NB4 (cell line): ENCODE measurements at regions not wholly inside any gene's neighbourhood (a gene's known extent, or its start where the extent isn't known, plus 50 kb on each side); places are given as distances from the start of the nearest gene placed in this dataset.
A peak's percentile ranks its signal among the peaks of the same experiment; 100 is the strongest.

Experiments
- DNase-seq: peaks from one replicate; pipeline ENCODE4 v3.0.0; 2010; ENCODE audit warnings: low read depth
- H3K4me3 ChIP-seq: one replicate; pipeline ENCODE4 v1.5.1; 2011; ENCODE audit warnings: mild to moderate bottlenecking, low read depth, low read length, moderate library complexity
- MYC ChIP-seq: IDR thresholded peaks from 2 replicates; pipeline ENCODE4 v1.6.1; 2011; ENCODE audit warnings: low read depth, low read length
- POLR2A ChIP-seq: IDR thresholded peaks from 2 replicates; pipeline ENCODE4 v1.6.1; 2011; ENCODE audit warnings: mild to moderate bottlenecking; ENCODE audit not compliant: insufficient read length; ENCODE audit errors: extremely low read depth
- TF ChIP-seq, protein P1 (sequence below): IDR thresholded peaks from one replicate; pipeline ENCODE4 v1.5.1; 2012; ENCODE audit warnings: low read depth, low read length
- TF ChIP-seq, protein P2 (sequence below): IDR thresholded peaks from 2 replicates; pipeline ENCODE4 v1.6.1; 2011; ENCODE audit warnings: low read depth, low read length

DNA sequence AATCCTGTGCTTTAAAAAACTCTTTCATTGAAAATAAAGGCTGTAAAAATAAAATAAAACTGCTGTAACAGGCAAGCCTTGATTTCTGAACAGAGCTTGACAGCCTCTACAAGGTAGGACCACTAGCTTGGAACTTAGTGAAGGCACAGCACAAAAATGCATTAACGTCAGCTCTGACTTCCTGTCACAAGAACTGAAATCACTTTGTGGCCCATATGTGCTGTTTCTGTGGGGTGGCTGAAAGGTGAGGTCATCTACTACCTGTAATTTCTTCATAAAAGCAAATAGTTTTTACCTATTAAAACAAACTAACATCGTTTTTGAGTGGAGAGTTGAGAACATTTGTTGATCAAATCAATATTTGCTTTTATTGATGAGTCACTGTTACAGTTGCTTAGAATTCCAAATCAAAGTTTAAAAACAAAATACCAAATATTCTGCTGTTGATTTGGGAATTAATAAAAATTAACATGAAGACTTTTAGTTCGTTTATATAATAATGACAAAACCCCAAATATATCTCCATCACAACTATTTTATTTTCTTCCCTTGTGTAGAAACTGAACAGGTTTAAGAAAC, 1034.1 kb downstream of the MCTP2 start:
- TF ChIP-seq, protein P1, sequence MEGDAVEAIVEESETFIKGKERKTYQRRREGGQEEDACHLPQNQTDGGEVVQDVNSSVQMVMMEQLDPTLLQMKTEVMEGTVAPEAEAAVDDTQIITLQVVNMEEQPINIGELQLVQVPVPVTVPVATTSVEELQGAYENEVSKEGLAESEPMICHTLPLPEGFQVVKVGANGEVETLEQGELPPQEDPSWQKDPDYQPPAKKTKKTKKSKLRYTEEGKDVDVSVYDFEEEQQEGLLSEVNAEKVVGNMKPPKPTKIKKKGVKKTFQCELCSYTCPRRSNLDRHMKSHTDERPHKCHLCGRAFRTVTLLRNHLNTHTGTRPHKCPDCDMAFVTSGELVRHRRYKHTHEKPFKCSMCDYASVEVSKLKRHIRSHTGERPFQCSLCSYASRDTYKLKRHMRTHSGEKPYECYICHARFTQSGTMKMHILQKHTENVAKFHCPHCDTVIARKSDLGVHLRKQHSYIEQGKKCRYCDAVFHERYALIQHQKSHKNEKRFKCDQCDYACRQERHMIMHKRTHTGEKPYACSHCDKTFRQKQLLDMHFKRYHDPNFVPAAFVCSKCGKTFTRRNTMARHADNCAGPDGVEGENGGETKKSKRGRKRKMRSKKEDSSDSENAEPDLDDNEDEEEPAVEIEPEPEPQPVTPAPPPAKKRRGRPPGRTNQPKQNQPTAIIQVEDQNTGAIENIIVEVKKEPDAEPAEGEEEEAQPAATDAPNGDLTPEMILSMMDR = no peak
- TF ChIP-seq, protein P2, sequence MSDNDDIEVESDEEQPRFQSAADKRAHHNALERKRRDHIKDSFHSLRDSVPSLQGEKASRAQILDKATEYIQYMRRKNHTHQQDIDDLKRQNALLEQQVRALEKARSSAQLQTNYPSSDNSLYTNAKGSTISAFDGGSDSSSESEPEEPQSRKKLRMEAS = no peak
- TF ChIP-seq POLR2A (no peak), MYC (no peak)

GRCh38 chr15:95266451-95267061, 1035.2 kb downstream of the MCTP2 start:
- no peak for DNase-seq
- TF ChIP-seq MYC = no peak
- TF ChIP-seq, protein P1 = no peak
- no peak overlapping the region for H3K4me3 ChIP-seq

More for the DNA sequence above, 1034.1 kb downstream of the MCTP2 start:
- DNase-seq = no peak
- H3K4me3 ChIP-seq = no peak overlapping the region

DNA sequence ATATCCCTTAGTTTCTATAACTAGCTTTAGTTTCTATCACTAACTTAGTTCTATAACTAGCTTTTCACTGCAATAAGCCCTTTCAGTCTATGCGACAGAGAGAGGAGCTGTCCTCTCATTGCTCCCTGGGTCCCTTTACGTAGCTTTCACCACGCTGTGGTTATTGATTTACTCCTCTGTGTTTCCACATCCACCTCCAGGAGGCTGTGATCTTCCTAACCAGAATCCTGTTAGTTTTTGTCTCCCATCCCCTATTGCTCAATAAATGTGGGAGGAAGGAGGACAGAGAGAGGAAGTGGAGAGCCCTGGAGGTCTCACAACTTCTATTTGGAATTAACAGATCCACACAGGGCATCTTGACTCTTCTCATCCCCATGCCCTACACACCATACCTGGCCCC, 1036.1 kb downstream of the MCTP2 start:
- TF ChIP-seq, protein P2 = no peak
- TF ChIP-seq MYC (no peak), POLR2A (no peak)
- TF ChIP-seq, protein P1 = no peak
- no peak overlapping the region for H3K4me3 ChIP-seq
- DNase-seq = peak; percentile 31

DNA sequence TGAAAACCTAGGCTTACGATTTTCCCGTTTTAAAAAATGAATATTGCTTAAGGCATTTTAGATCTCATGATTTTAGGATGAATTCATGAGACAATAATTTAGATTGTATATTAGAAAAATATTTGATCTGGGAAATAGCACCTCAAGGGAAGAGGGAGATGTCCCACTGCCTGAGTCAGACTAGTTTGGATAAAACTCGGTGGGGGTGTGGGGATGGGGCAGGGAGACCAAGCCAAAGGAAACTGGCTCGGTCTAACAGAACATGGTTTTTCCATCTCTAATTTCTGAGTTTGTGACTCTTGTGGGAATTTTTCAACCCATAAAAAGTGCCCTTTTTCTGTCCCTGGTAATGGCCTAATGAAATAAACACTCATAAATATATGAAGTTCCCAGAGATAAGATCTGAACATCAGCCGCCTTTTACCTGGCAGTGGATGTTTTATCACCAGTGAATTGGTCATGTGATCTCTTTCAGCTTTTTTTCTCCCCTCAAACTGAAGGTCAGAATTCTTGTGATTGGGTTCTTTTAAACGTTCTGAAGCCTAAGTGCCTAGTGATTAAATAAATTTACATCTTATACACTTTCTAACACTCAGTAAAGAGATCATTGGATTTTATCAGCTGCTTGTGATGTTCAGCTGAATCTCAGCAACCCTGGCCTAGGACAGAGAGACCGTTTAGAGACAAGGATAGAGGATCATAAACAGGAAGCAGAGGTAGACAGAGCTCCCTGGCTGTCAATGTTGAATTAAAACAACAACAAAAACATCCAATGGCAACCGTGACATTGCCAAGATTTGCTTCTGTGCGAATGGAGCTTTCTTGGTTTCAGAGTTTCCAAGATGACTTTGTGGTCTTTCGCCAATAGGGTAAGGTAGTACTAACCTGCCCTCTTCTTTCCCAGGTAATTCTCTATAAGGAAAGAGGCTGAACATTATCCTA, 1038.2 kb downstream of the MCTP2 start:
- TF ChIP-seq, protein P2 = no peak
- TF ChIP-seq, protein P1 = no peak
- TF ChIP-seq MYC (no peak), POLR2A (no peak)
- no peak for DNase-seq
- H3K4me3 ChIP-seq = no peak overlapping the region

DNA sequence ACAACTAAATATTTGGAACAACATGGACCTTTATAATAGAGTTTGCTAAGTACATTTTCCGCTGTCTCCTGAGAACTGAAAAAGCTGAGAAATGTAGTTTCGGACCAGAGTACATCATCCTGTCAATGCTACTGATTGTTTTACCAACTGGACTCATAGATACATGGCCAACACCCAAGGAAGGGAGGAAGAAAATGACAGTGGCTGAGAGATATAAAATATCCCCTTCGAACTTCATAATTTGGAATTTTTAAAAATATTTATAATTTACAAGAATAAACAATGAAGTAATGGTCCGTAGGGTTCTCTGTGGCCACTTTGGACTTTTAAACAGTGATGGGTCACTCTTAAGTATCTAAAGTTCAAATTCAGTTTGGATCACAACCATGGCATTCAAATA, 1042.7 kb downstream of the MCTP2 start:
- TF ChIP-seq POLR2A = no peak
- TF ChIP-seq, protein P2 = no peak
- TF ChIP-seq, protein P1 = no peak
- TF ChIP-seq MYC = no peak
- H3K4me3 ChIP-seq = no peak overlapping the region
- DNase-seq = no peak
